Loucy (cell line): ENCODE measurements at regions not wholly inside any gene's neighbourhood (a gene's known extent, or its start where the extent isn't known, plus 50 kb on each side); places are given as distances from the start of the nearest gene placed in this dataset.

ENCODE experiments used
- H2AFZ ChIP-seq: fragments of 200-600 bp; sonication (generic); 2 replicates; pipeline ENCODE4 v1.6.0; 2016; ENCODE audit warnings: antibody characterized with exemption, mild to moderate bottlenecking, low read length, moderate library complexity
- H3F3A ChIP-seq: fragments of 200-600 bp; 2 replicates; pipeline ENCODE4 v1.6.0; 2016; ENCODE audit warnings: antibody characterized with exemption, low read depth, mild to moderate bottlenecking
- H3K27me3 ChIP-seq: fragments of 200-600 bp; sonication (generic); 2 replicates; pipeline ENCODE4 v1.6.1; 2014; ENCODE audit warnings: low read length, mild to moderate bottlenecking; ENCODE audit not compliant: insufficient read depth, poor library complexity, severe bottlenecking
- H3K36me3 ChIP-seq: fragments of 200-600 bp; sonication (generic); 2 replicates; pipeline ENCODE4 v1.6.1; 2016; ENCODE audit warnings: low read length; ENCODE audit not compliant: insufficient read depth
- H3K4me1 ChIP-seq: fragments of 200-600 bp; sonication (generic); 2 replicates; pipeline ENCODE4 v1.5.1; 2014; ENCODE audit warnings: low read length, mild to moderate bottlenecking; ENCODE audit not compliant: insufficient read depth, poor library complexity, severe bottlenecking
- H3K4me2 ChIP-seq: fragments of 200-600 bp; sonication (generic); 2 replicates; pipeline ENCODE4 v1.6.0; 2014; ENCODE audit warnings: antibody characterized with exemption, low read length, low read depth, mild to moderate bottlenecking; ENCODE audit not compliant: poor library complexity, severe bottlenecking
- H3K4me3 ChIP-seq: fragments of 200-600 bp; sonication (generic); 2 replicates; pipeline ENCODE4 v1.5.1; 2014; ENCODE audit warnings: low read length, mild to moderate bottlenecking, mixed read lengths; ENCODE audit not compliant: poor library complexity, severe bottlenecking
- H3K79me2 ChIP-seq: fragments of 200-600 bp; sonication (generic); 2 replicates; pipeline ENCODE4 v1.6.1; 2014; ENCODE audit warnings: low read length; ENCODE audit not compliant: insufficient read depth
- H3K9ac ChIP-seq: fragments of 200-600 bp; sonication (generic); 2 replicates; pipeline ENCODE4 v1.6.0; 2014; ENCODE audit warnings: mild to moderate bottlenecking, low read depth, low read length, moderate library complexity; ENCODE audit not compliant: poor library complexity, severe bottlenecking
- H3K9me2 ChIP-seq: fragments of 200-600 bp; sonication (generic); replicated peaks from 2 replicates; pipeline ENCODE4 v1.6.1; 2016; ENCODE audit warnings: low read depth, low read length, mixed read lengths
- H3K9me3 ChIP-seq: fragments of 200-600 bp; sonication (generic); 2 replicates; pipeline ENCODE4 v1.6.1; 2014; ENCODE audit warnings: mild to moderate bottlenecking, antibody characterized with exemption, low read length, low read depth; ENCODE audit not compliant: insufficient read depth
- H4K20me1 ChIP-seq: fragments of 200-600 bp; sonication (generic); 2 replicates; pipeline ENCODE4 v1.6.0; 2014; ENCODE audit warnings: antibody characterized with exemption, low read length, mild to moderate bottlenecking; ENCODE audit not compliant: insufficient read depth, poor library complexity, severe bottlenecking
- CTCF ChIP-seq: fragments of 200-600 bp; sonication (generic); conservative IDR thresholded peaks from 2 replicates; pipeline ENCODE4 v1.5.1; 2014; ENCODE audit warnings: mild to moderate bottlenecking, antibody characterized with exemption, low read length
- EZH2phosphoT487 ChIP-seq: fragments of 200-600 bp; IDR thresholded peaks from 2 replicates; pipeline ENCODE4 v1.6.1; 2018; ENCODE audit warnings: antibody characterized with exemption, mild to moderate bottlenecking, moderate library complexity, borderline replicate concordance

GRCh38 chr3:145290010-145290409 is 871.0 kb downstream of the PLOD2 start:
- Histone ChIP-seq H2AFZ (no peak overlapping the region), H4K20me1 (no peaks in the 10 kb centered on the region), H3K4me1 (no peaks in the 10 kb centered on the region), H3F3A (no peaks in the 10 kb centered on the region), H3K9me3 (no peaks in the 10 kb centered on the region; the same call in 1 of the 2 replicates), H3K9me2 (no peaks in the 10 kb centered on the region), H3K9ac (no peak overlapping the region), H3K4me3 (no peak overlapping the region), H3K27me3 (no peaks in the 10 kb centered on the region), H3K36me3 (no peaks in the 10 kb centered on the region), H3K4me2 (no peak overlapping the region), H3K79me2 (no peaks in the 10 kb centered on the region)
- TF ChIP-seq EZH2phosphoT487 (no peak), CTCF (no peak)

- Histone ChIP-seq H3K4me1 (no peaks in the 10 kb centered on the region), H3K9me2 (no peaks in the 10 kb centered on the region), H3K9ac (no peak overlapping the region), H2AFZ (no peak overlapping the region), H3F3A (no peaks in the 10 kb centered on the region), H3K9me3 (no peaks in the 10 kb centered on the region), H3K36me3 (no peaks in the 10 kb centered on the region), H3K4me2 (no peak overlapping the region), H3K79me2 (no peaks in the 10 kb centered on the region), H4K20me1 (no peaks in the 10 kb centered on the region), H3K27me3 (no peaks in the 10 kb centered on the region), H3K4me3 (no peak overlapping the region)
- TF ChIP-seq CTCF: no peak
- TF ChIP-seq EZH2phosphoT487: no peak
Measured at GRCh38 chr3:145294572-145294971, 866.4 kb downstream of the PLOD2 start.

GRCh38 chr3:145307272-145307671 is 853.7 kb downstream of the PLOD2 start:
- no peak overlapping the region for H3K4me3 ChIP-seq
- H3K27me3 ChIP-seq: no peaks in the 10 kb centered on the region
- no peaks in the 10 kb centered on the region for H3K9me3 ChIP-seq
- no peak overlapping the region for H2AFZ ChIP-seq
- no peaks in the 10 kb centered on the region for H4K20me1 ChIP-seq
- no peak overlapping the region for H3K9ac ChIP-seq
- no peaks in the 10 kb centered on the region for H3K36me3 ChIP-seq
- no peaks in the 10 kb centered on the region for H3K4me1 ChIP-seq
- H3K79me2 ChIP-seq: no peaks in the 10 kb centered on the region
- no peak overlapping the region for H3K4me2 ChIP-seq
- no peaks in the 10 kb centered on the region for H3K9me2 ChIP-seq
- H3F3A ChIP-seq: no peaks in the 10 kb centered on the region
- TF ChIP-seq CTCF (no peak), EZH2phosphoT487 (no peak)
